ENCODE measurements at regions not wholly inside any gene's neighbourhood (a gene's known extent, or its start where the extent isn't known, plus 50 kb on each side); places are given as distances from the start of the nearest gene placed in this dataset.

DNA sequence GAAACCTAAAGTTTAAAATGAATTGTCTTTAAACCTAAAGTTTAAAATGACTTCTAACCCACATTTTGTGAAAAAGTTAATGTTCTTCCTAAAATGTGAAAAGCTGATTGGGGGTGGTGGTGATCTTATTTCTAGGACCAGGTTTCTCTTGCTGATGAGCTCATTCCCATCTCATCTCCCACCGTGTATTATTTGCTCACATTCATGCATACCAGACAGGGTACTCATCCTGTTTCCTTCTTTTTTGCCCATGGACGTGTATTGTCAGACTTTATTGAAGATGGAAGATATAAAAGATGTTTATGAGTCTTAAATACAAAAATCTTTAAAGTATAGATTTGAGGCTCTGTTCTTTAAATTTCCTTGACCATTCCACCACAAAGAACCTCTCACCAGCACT, 70.1 kb upstream of the MPHOSPH6 start:
- in situ Hi-C loops (cut with MboI) (no loop called here), intact Hi-C loops (cut with micrococcal nuclease; ENCODE audit: unreplicated experiment) (no loop called here)
- Histone ChIP-seq H3K4me3 (no peak overlapping the region), H3K79me2 (ENCODE audit: control insufficient read depth, insufficient read depth, low read length) (no peaks in the 10 kb centered on the region), H4K20me1 (ENCODE audit: control insufficient read depth, insufficient read depth) (no peaks in the 10 kb centered on the region), H3K4me2 (ENCODE audit: control insufficient read depth, insufficient read depth) (no peak overlapping the region), H3K36me3 (ENCODE audit: control insufficient read depth in 2 of 2, insufficient read depth in 2 of 2, low read length in 1 of 2) (no peaks in the 10 kb centered on the region), H3K9ac (ENCODE audit: control insufficient read depth, insufficient read depth, low read length) (no peak overlapping the region), H2AFZ (ENCODE audit: control insufficient read depth, low read depth, low read length) (no peak overlapping the region), H3K9me3 (replicated peaks; ENCODE audit: control insufficient read depth, insufficient read depth, low read length) (no peaks in the 10 kb centered on the region; the same call in 2 of the 3 replicates), H3K27me3 (replicated peaks in 1 of 2; ENCODE audit: control insufficient read depth in 2 of 2, insufficient read depth in 2 of 2, low read length in 1 of 2) (peaks cover 0 to 8% of the 10 kb centered on the region in 2 experiments; a peak in 2 of 4 replicates), H3K27ac (ENCODE audit: control insufficient read depth, insufficient read depth) (no peak overlapping the region), H3K4me1 (ENCODE audit: control insufficient read depth, insufficient read depth, low read length) (no peaks in the 10 kb centered on the region)
- FAIRE-seq (no peak), DNase-seq (ENCODE audit: low read depth, low spot score) (no peak), ATAC-seq (no peak)
- no TSS peak for BruUV-seq (replicated peaks)
- ChIA-PET SMC1A (ENCODE audit: uncharacterized antibody, unreplicated experiment) (no interaction called here), CTCF (interaction anchor here (1.0 to 3.1 kb wide), 3 partner anchors 10 to 216 kb away, joined by 3 to 10 read pairs (median 7); no protein-coding TSS in a partner anchor), RAD21 (ENCODE audit: unreplicated experiment) (interaction anchor here (0.8 kb wide), 1 partner anchor 10 kb away, joined by 3 read pairs; no protein-coding TSS in a partner anchor), POLR2A (no interaction called here)
- 0% methylated on average over 2 of the region's 2 CpGs for WGBS (ENCODE audit: insufficient coverage, insufficient replicate concordance, low lambda C conversion rate, missing lambda C conversion rate)
- TF ChIP-seq CBX3 (IDR thresholded peaks at IDR 0.05; ENCODE audit: borderline replicate concordance, low read depth) = no peak
- no peak for TF ChIP-seq GATAD2B (conservative IDR thresholded peaks at IDR 0.05; ENCODE audit: low read depth)
- no peak for TF ChIP-seq JUNB (IDR thresholded peaks at IDR 0.05)

DNA sequence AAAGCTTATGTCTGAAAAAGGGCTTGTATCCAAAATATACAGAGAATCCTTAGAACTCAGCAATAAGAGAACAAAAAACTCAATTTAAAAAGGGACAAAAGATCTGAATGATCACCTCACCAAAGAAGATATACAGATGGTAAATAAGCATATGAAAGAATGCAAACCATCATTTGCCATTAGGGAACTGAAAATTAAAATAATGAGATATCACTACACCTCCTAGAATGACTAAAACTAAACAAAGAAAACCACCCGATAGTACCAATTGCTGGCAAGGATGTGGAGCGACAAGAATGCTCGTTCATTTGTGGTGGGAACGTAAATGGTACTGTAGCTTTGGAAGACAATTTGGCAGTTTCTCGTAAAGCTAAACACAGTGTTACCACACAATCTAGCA, 66.9 kb upstream of the MPHOSPH6 start:
- in situ Hi-C loops (cut with MboI) = no loop called here
- H3K4me2 ChIP-seq (ENCODE audit: control insufficient read depth, insufficient read depth) = no peak overlapping the region
- ChIA-PET CTCF (no interaction called here), SMC1A (ENCODE audit: uncharacterized antibody, unreplicated experiment) (no interaction called here), POLR2A (no interaction called here), RAD21 (ENCODE audit: unreplicated experiment) (no interaction called here)
- TF ChIP-seq RUNX3 (IDR thresholded peaks at IDR 0.05; ENCODE audit: low read length) = peak; percentile 29; the same call in 1 of the 2 replicates
- no peak for TF ChIP-seq FOS (IDR thresholded peaks at IDR 0.05; ENCODE audit: borderline replicate concordance, extremely low read depth, insufficient read length)
- peak; percentile 58; the same call in 1 of the 2 replicates for TF ChIP-seq MTA2 (IDR thresholded peaks at IDR 0.05; ENCODE audit: low read depth)
- no peak for FAIRE-seq
- intact Hi-C loops (cut with micrococcal nuclease; ENCODE audit: unreplicated experiment) = loop anchor here (10.0 kb wide), 1 partner anchor 872 kb away; no protein-coding TSS in a partner anchor
- no peak overlapping the region for H3K27ac ChIP-seq (ENCODE audit: control insufficient read depth, insufficient read depth)
- H3K79me2 ChIP-seq (ENCODE audit: control insufficient read depth, insufficient read depth, low read length) = no peaks in the 10 kb centered on the region
- H3K9ac ChIP-seq (ENCODE audit: control insufficient read depth, insufficient read depth, low read length) = no peak overlapping the region
- no peak overlapping the region for H3K4me3 ChIP-seq
- BruUV-seq (replicated peaks) = no TSS peak
- no peak for DNase-seq (ENCODE audit: low read depth, low spot score)
- H4K20me1 ChIP-seq (ENCODE audit: control insufficient read depth, insufficient read depth) = no peaks in the 10 kb centered on the region
- H3K36me3 ChIP-seq (ENCODE audit: control insufficient read depth in 2 of 2, insufficient read depth in 2 of 2, low read length in 1 of 2) = no peaks in the 10 kb centered on the region
- no peaks in the 10 kb centered on the region; the same call in 2 of the 3 replicates for H3K9me3 ChIP-seq (replicated peaks; ENCODE audit: control insufficient read depth, insufficient read depth, low read length)
- peaks cover 0 to 10% of the 10 kb centered on the region in 2 experiments; a peak in 2 of 4 replicates for H3K27me3 ChIP-seq (replicated peaks in 1 of 2; ENCODE audit: control insufficient read depth in 2 of 2, insufficient read depth in 2 of 2, low read length in 1 of 2)
- WGBS (ENCODE audit: insufficient coverage, insufficient replicate concordance, low lambda C conversion rate, missing lambda C conversion rate) = 22% methylated on average over 5 of the region's 5 CpGs
- H2AFZ ChIP-seq (ENCODE audit: control insufficient read depth, low read depth, low read length) = no peak overlapping the region
- H3K4me1 ChIP-seq (ENCODE audit: control insufficient read depth, insufficient read depth, low read length) = no peaks in the 10 kb centered on the region
- ATAC-seq = peak; percentile 26; the same call in 2 of the 3 replicates

Data from GM12878 (cell line).